Activated CD8-positive, alpha-beta memory T cell treated with anti-CD3 and anti-CD28 coated beads for 1 hour (primary cell): ENCODE measurements at regions not wholly inside any gene's neighbourhood (a gene's known extent, or its start where the extent isn't known, plus 50 kb on each side); places are given as distances from the start of the nearest gene placed in this dataset.

Experiments used
- DNase-seq, 2 donors: peaks; one replicate each; pipeline ENCODE4 v3.0.0-alpha.2; 2020; ENCODE audit warnings: low read depth in 1 of 2; ENCODE audit errors: extremely low read depth in 1 of 2

- DNase-seq = no peak
Measured at GRCh38 chr2:83584672-83585071, 874.4 kb downstream of the SUCLG1 start.

DNA sequence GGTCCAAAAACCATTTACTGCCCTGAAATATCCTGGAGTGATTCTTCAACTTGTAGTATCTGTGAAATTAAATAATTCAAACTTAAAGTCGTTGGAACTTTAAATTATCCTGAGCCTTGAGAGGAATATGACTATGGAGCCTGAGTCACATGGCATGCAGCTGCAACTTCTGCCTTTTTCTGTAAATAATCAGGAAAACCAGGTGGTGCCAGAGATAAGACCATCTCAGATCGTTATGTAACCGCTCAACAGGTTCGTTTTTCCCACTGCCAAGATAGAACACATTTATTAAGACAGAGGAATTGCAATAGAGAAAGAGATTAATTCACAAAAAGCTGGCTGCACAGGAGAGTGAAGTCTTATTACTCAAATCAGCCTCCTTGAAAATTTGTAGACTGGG, 876.5 kb downstream of the SUCLG1 start:
- no peak for DNase-seq

DNA sequence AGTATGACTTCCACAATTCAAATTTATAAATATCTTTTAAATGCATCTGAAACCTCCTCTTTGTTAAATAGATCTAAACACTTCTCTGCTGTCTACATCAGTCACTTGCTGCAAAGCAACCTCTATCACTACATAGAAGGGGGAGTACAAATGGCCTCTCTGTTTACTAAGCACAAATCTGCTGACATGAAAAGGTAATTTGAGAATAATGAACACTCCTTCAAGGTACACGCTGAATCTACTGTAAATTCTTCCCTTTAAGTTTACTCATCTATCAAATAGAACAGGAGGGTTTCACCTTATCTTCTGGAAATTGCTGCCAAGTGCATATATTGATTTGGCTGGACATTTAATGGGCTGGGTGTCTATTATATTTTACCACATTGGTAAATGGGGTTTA, 879.6 kb downstream of the SUCLG1 start:
- no peak for DNase-seq

- no peak for DNase-seq
Measured at GRCh38 chr2:83578405-83578804, 880.7 kb downstream of the SUCLG1 start.

- no peak for DNase-seq
Measured at GRCh38 chr2:83574614-83575013, 884.5 kb downstream of the SUCLG1 start.

GRCh38 chr2:83573060-83573459, 886.0 kb downstream of the SUCLG1 start:
- DNase-seq = no peak

DNA sequence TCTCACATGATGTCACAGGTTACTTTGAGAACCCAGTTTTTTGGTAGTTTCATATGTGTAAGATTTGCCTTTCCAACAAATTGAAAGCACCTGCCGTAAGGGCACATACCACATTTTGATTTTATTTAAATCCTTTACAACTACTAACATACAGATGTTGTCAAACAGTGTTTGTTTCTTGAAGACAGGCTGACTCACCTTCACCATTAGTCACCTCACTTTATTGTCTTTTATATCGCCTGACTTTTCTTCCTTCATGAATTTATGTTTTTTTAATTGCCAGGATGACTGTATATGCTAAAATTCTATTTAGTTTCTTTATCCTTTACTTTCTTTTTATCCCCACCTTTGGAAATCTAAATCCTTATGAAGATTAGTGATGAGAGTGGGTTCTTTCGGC, 886.7 kb downstream of the SUCLG1 start:
- no peak for DNase-seq

DNA sequence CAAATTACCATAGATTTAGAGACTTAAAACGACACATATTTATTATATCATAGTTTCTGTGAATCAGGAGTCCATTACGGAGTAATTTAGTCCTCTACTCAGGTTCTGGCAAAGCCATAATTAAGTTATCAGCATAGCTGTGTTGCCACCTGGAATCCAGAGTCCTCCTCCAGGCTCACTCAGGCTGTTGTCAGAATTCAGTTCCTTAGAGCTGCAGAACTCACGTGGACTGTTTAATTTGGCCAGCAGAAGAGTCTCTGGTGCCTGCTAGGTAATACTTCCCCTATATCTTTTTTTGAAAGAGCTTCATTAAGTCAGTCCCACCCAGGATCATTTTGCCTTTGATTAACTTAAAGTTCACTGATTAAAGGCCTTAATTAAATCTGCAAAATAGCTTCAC, 891.5 kb downstream of the SUCLG1 start:
- no peak for DNase-seq

DNA sequence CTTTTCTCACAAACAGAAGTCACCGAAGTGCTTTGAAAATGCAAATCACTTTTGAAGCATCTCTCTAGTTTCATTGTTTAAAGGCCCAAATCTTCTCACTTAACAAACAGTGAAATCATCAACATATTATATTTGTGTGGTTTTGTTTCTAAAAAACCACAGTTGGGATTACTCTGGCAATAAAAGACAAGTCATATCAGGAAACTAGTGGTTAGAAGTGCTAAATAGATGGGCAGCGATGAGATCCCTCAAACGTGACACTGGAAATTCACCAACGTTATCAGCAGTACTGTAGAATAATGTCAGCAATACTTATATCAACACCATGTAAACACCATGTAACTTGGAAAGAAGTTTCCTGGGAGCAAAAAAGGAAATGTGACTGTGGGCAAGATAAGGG, 893.5 kb downstream of the SUCLG1 start:
- no peak for DNase-seq

GRCh38 chr2:83565181-83565580, 893.9 kb downstream of the SUCLG1 start:
- DNase-seq = no peak

DNA sequence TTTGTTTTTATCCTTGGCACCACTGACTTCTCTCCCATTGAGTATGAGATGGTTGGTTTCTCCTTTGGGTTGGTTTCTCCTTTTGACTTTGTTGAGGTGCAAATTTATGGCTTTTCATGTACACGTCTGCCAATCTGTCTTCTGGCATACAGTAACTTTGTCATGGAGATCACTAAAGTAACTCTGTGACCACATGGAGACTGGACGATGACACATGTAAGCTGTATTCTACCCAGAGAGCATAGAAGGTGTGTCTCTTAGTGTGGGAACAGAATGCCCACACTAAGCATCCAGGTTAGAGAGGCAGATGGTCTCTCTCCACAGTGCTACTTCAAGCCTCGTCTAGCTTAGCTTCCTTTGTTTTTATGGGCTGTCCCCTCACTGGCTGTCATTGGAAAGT, 897.5 kb downstream of the SUCLG1 start:
- DNase-seq = no peak

GRCh38 chr2:83536556-83536955, 922.5 kb downstream of the SUCLG1 start:
- DNase-seq = no peak

- no peak for DNase-seq
Measured at GRCh38 chr2:83534416-83534815, 924.7 kb downstream of the SUCLG1 start.

DNA sequence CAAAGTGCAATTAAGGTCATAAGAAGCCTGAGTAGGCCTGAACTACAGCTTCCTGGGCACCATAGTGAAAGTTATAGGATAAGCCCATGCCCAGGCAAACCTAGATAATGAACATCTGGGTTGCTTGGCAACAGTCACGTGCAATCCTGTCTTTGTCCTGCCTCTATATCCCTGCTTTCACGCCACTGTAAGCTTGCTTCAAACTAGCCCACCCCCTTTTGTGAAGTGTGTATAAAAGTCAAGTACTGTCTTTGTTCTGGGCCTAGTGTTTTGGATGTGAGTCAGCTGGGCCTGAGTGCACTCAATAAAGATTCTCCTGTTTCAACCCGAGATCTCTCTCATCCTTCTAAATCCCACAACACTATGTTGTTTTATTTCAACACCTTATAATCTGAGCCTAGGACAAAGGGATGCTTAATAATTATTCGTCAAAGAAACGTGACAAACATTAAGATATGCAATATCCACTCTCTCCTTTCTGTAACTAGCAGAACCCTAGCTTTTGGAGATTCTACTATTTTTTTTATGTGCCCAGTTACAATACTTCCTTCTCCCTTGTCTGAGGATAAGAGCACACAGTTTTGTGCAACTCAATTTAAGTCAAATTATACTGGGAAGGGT, 927.8 kb downstream of the SUCLG1 start:
- DNase-seq = no peak

GRCh38 chr2:83528767-83529166, 930.3 kb downstream of the SUCLG1 start:
- no peak for DNase-seq

- no peak for DNase-seq
Measured at GRCh38 chr2:83522891-83523493, 936.1 kb downstream of the SUCLG1 start.

DNA sequence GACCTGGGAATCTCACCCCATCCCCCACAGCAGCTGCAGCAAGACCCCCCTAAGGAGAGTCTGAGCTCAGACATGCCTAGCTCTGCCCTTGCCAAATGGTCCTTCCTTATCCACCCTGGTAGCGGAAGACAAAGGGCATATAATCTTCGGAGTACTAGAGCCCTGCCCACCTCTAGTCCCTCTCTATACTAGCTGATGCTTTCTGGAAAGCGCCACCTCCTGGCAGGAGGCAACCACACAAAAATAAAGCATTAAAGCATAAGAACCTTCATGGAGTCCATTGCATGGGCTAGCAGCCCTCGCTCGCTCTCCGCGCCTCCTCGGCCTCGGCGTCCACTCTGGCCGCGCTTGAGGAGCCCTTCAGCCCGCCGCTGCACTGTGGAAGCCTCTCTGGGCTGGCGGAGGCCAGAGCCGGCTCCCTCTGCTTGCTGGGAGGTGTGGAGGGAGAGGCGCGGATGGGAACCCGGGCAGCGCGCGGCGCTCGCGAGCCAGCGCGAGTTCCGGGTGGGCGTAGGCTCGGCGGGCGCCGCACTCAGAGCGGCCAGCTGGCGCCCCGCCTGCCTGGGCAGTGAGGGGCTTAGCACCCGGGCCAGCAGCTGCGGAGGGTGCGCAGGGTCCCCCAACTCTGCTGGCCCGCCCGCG, 941.2 kb downstream of the SUCLG1 start:
- DNase-seq = no peak

GRCh38 chr2:83516503-83516902, 942.6 kb downstream of the SUCLG1 start:
- no peak for DNase-seq

DNA sequence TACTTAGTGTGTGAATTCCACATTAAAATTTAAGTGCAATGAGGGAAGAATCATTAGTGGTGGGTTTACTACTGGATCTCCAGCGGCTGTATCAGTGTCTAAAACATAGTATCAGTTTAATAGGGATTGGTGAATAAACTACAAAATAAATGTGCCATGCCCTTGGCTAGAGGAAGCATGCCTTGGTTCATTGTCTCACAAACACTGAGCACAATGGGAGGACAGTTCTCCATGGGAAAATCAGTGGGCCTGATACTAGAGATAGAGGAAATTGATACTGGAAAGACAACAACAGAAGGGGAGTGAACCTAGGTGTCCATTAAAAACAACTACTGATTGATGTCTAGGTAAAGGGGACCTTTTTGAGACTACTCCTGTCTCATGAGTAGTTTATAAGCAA, 971.6 kb downstream of the SUCLG1 start:
- no peak for DNase-seq

DNA sequence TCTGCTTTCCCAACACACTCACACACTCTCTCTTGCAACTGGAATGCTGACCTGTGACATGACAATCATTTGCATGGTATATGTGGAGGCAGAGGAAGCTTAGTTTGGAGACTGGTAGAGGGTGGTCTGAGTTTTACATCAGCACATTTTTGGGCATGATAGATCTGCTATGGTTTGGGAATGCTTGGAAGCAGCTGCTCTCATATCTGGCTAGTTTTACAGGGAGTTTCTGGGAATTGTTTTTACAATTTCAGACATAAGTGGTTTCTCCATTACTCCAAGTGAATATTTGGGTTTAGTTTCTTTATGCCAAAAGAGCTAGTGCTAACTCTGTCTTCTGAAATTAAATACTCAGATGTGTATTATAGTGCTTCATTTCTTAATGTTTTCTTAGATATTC, 977.6 kb downstream of the SUCLG1 start:
- DNase-seq = no peak

GRCh38 chr2:83478037-83478436, 981.0 kb downstream of the SUCLG1 start:
- DNase-seq = no peak

- no peak for DNase-seq
Measured at GRCh38 chr2:83475371-83475770, 983.7 kb downstream of the SUCLG1 start.

DNA sequence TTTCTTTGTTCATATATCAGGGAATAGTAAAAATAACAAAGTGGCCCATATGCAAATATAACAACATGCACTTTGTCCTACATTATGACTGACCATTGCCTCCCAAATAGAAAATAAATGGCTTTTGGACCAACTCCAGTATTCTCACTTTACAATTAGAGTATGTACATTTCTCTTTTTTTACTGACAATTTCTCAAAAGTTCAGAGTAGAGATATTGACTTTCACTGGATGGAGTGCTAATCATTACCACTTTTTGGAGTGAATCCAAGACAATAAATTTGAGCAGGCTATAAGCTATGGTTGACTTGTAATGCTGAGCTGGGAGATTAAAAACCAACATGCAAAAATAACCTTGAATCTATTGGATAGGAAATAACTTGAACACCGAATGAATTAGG, 987.4 kb downstream of the SUCLG1 start:
- DNase-seq = no peak
